ENCODE measurements at regions not wholly inside any gene's neighbourhood (a gene's known extent, or its start where the extent isn't known, plus 50 kb on each side); places are given as distances from the start of the nearest gene placed in this dataset.

DNA sequence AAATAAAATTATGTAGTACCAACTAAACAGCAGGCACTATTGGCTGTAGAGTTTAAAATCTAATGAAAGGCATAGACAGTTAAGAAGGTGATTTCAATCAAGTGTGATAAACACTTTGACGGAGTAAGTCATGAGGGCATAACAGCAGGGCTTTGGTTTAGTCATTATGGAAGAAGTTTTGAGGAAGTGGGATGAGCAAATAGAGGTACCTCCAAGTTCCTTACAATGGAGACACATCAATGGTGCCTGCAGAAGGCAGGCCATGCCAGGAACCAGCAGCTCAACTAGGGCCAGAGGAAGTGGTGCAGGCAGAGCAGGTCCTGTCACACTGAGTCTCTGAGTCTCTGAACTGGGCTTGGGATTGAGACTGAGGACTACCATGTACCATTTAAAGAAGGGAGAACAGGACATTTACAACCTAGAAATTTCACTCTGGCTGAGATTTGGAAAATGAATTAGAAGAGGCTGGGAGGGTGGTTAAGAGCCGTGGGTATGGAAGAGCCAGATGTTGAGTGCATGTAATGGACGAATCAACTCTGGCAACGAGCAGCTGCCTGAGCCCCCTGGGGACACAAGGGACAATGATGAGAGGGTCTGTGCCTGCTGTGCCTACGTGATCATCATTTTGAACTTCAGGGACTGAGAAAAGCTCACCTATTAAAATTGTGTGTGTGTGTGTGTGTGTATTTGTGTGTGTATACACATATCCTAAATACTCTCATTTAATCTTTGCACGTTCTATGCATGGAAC, 208.7 kb upstream of the POM121L12 start:
- H3K27ac ChIP-seq: no peak overlapping the region
- TF ChIP-seq, protein P1, sequence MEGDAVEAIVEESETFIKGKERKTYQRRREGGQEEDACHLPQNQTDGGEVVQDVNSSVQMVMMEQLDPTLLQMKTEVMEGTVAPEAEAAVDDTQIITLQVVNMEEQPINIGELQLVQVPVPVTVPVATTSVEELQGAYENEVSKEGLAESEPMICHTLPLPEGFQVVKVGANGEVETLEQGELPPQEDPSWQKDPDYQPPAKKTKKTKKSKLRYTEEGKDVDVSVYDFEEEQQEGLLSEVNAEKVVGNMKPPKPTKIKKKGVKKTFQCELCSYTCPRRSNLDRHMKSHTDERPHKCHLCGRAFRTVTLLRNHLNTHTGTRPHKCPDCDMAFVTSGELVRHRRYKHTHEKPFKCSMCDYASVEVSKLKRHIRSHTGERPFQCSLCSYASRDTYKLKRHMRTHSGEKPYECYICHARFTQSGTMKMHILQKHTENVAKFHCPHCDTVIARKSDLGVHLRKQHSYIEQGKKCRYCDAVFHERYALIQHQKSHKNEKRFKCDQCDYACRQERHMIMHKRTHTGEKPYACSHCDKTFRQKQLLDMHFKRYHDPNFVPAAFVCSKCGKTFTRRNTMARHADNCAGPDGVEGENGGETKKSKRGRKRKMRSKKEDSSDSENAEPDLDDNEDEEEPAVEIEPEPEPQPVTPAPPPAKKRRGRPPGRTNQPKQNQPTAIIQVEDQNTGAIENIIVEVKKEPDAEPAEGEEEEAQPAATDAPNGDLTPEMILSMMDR (IDR thresholded peaks at IDR 0.05): no peak
- no peak for TF ChIP-seq ZFX (IDR thresholded peaks at IDR 0.05; ENCODE audit: borderline replicate concordance)

DNA sequence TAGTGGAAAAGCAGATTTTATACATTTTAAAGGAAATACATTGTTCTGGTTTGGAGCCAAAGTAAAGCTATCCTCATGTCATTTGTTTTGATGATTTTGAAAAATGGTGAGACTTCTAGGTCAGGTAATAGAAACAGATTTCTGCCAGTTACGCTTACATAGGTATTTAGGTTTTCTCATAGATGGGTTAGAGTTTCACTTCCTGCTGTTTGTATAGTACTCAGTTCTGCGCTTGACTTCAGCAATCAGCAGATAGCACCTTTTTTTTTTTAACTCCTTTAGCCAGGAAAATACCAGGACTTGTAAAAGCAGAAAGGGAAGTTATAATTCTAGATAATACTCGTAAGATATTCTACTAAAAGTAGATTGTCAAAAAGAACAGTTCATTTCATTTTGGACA, 209.8 kb upstream of the POM121L12 start:
- no peak for TF ChIP-seq ZFX (IDR thresholded peaks at IDR 0.05; ENCODE audit: borderline replicate concordance)
- TF ChIP-seq, protein P1 (IDR thresholded peaks at IDR 0.05): no peak
- H3K27ac ChIP-seq: no peak overlapping the region

DNA sequence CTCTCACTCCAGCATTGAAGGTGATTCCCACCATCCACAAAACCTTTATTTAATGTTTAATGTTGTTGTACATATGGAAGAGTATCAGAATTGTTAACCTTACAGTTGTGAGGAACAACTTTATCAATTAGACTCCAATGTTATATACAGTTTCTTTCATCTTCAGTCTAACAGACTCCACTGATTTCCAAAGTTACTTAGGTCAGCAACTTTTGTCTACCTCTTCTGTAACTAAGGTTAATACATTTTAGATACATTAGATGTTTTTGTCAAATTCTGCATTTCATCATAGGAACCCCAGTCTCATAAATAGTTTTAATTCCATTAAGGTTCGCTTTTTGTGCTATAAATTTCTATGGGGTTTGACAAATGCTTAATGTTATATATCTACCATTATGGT, 223.9 kb upstream of the POM121L12 start:
- no peak overlapping the region for H3K27ac ChIP-seq
- TF ChIP-seq ZFX (IDR thresholded peaks at IDR 0.05; ENCODE audit: borderline replicate concordance): no peak
- TF ChIP-seq, protein P1 (IDR thresholded peaks at IDR 0.05): no peak

DNA sequence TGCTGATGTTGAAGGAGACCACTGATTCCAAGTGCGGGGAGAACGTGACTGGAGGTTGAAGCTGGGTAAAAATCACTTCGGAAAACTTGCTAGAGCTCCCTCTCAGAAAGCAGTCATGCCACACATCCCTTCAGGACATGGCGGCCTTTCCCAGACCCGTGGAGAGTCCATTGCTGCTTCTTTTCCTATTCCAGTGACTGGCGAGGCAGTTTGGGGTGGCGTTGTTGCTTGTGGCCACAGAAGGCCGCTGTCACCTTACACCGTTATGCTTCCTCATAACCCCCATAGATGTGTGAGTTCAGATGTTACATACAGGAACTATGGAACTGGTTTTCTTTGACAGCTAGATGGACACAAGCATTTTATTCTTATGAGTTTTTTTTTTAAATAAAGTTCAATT, 235.6 kb upstream of the POM121L12 start:
- H3K27ac ChIP-seq: no peak overlapping the region
- TF ChIP-seq, protein P1 (IDR thresholded peaks at IDR 0.05): no peak
- no peak for TF ChIP-seq ZFX (IDR thresholded peaks at IDR 0.05; ENCODE audit: borderline replicate concordance)

DNA sequence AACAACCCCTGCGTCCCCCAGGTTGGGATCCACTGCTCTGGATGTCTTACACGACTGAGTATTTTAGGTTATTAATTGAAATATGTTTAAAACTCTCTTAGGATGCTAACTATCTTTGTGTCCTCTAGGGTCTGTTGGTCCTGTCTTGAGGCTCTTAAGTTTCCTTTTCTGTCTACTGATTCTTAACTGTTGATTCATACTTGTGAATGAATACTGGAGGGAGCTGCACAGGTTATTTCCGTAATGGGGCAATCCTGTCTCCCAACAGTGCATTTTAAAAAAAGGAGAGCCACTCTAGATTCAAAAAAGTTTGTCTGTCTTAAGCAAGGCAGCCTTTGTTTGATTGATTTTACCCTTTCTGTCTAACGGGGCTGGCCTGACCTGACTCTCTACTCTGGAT, 237.6 kb upstream of the POM121L12 start:
- no peak overlapping the region for H3K27ac ChIP-seq
- TF ChIP-seq, protein P1 (IDR thresholded peaks at IDR 0.05): no peak
- TF ChIP-seq ZFX (IDR thresholded peaks at IDR 0.05; ENCODE audit: borderline replicate concordance): no peak

DNA sequence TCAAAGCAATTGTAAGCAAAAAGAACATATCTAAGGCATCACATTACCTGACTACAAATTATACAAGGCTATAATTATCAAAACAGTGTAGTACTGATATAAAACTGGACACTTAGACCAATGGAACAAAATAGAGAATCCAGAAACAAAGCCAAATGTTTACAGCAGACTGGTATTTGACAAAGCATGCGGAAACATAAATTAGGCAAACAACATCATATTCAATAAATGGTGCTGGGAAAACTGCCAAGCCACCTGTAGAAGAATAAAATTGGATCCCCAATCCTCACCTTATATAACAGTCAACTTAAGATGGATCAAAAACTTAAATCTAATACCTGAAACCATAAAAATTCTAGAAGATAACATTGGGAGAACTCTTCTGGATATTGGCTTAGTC, 240.8 kb upstream of the POM121L12 start:
- TF ChIP-seq, protein P1 (IDR thresholded peaks at IDR 0.05): no peak
- no peak for TF ChIP-seq ZFX (IDR thresholded peaks at IDR 0.05; ENCODE audit: borderline replicate concordance)
- no peak overlapping the region for H3K27ac ChIP-seq

DNA sequence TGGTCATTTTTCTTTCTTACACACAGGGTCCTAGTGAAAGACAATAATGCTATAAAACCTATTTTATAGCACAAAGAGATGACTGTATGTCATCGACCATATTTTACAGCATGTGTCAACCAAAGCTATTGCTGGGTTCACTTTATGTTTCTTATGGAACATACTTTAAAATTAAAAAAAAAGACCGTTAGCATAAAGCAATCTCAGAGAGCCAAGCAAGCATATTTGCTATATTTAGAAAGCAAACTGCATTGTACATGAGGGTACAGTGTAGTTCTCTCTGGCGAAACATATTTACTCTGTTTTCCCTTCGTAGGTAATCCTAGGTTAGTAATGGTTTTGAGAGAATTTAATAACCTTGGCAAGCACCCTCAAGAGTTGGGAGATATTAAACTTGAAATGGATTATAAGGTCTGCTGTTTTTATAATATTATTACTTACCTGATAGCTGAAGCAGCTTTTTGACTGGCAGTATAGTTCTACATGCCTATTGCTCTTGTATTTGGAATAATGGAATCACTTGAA, 244.2 kb upstream of the POM121L12 start:
- no peak for TF ChIP-seq ZFX (IDR thresholded peaks at IDR 0.05; ENCODE audit: borderline replicate concordance)
- TF ChIP-seq, protein P1 (IDR thresholded peaks at IDR 0.05): no peak
- H3K27ac ChIP-seq: no peak overlapping the region

Data from 22Rv1 (cell line).